ENCODE measurements at regions not wholly inside any gene's neighbourhood (a gene's known extent, or its start where the extent isn't known, plus 50 kb on each side); places are given as distances from the start of the nearest gene placed in this dataset.

DNA sequence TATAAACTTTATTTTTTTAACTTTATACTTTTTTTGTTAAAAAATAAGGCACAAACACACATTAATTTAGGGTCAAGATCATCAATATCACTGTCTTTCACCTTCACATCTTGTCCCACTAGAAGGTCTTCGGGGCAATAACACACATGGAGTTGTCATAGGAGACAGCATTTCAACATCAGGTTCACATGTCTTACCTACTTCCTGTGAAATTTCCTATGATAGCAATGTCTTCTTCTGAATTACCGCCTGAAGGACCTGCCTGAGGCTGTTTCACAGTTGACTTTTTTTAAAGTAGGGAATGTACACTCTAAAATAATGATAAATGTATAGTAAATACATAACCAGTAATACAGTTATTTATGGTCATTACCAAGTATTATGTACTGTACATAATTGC, 559.4 kb downstream of the PLPP3 start:
- Mint-ChIP-seq H3K27me3 (ENCODE audit: low read depth) (no peaks in the 10 kb centered on the region; the same call in 1 of the 2 replicates), H3K27ac (no peak overlapping the region), H3K4me3 (no peak overlapping the region), H3K9me3 (peaks cover 25% of the 10 kb centered on the region), H3K36me3 (no peaks in the 10 kb centered on the region), H3K4me1 (no peaks in the 10 kb centered on the region)
- CTCF ChIA-PET = no interaction called here
- TF ChIP-seq, protein P1, sequence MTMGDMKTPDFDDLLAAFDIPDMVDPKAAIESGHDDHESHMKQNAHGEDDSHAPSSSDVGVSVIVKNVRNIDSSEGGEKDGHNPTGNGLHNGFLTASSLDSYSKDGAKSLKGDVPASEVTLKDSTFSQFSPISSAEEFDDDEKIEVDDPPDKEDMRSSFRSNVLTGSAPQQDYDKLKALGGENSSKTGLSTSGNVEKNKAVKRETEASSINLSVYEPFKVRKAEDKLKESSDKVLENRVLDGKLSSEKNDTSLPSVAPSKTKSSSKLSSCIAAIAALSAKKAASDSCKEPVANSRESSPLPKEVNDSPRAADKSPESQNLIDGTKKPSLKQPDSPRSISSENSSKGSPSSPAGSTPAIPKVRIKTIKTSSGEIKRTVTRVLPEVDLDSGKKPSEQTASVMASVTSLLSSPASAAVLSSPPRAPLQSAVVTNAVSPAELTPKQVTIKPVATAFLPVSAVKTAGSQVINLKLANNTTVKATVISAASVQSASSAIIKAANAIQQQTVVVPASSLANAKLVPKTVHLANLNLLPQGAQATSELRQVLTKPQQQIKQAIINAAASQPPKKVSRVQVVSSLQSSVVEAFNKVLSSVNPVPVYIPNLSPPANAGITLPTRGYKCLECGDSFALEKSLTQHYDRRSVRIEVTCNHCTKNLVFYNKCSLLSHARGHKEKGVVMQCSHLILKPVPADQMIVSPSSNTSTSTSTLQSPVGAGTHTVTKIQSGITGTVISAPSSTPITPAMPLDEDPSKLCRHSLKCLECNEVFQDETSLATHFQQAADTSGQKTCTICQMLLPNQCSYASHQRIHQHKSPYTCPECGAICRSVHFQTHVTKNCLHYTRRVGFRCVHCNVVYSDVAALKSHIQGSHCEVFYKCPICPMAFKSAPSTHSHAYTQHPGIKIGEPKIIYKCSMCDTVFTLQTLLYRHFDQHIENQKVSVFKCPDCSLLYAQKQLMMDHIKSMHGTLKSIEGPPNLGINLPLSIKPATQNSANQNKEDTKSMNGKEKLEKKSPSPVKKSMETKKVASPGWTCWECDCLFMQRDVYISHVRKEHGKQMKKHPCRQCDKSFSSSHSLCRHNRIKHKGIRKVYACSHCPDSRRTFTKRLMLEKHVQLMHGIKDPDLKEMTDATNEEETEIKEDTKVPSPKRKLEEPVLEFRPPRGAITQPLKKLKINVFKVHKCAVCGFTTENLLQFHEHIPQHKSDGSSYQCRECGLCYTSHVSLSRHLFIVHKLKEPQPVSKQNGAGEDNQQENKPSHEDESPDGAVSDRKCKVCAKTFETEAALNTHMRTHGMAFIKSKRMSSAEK (CRISPR knock-in tag; IDR thresholded peaks at IDR 0.05; ENCODE audit: borderline replicate concordance) = no peak
- no peak for TF ChIP-seq ZNF396 (CRISPR knock-in tag; IDR thresholded peaks at IDR 0.05; ENCODE audit: borderline replicate concordance)
- no peak for TF ChIP-seq ZNF219 (CRISPR knock-in tag; IDR thresholded peaks at IDR 0.05; ENCODE audit: borderline replicate concordance)
- no peak for TF ChIP-seq JUN (CRISPR knock-in tag; IDR thresholded peaks at IDR 0.05)
- TF ChIP-seq, protein P2, sequence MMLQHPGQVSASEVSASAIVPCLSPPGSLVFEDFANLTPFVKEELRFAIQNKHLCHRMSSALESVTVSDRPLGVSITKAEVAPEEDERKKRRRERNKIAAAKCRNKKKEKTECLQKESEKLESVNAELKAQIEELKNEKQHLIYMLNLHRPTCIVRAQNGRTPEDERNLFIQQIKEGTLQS (CRISPR knock-in tag; conservative IDR thresholded peaks at IDR 0.05) = no peak
- POLR2A ChIA-PET = no interaction called here
- ATAC-seq (no peak), DNase-seq (ENCODE audit: low spot score) (no peak)

DNA sequence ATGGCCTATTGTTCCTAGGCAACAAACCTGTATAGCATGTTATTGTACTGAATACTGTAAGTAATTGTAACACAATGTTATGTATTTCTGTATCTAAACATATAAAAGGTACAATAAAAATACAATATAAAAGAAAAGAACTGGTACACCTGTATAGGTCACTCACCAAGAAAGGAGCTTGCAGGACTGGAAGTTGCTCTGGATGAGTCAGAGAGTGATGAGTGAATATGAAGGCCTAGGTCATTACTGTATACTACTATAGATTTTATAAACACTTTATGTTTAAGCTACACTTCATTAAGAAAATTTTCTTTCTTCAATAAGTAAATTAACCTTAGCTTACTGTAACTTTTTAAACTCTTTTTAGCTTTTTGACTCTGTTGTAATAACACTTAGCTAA, 559.9 kb downstream of the PLPP3 start:
- Mint-ChIP-seq H3K9me3 (peaks cover 26% of the 10 kb centered on the region), H3K27me3 (ENCODE audit: low read depth) (no peaks in the 10 kb centered on the region; the same call in 1 of the 2 replicates), H3K4me1 (no peaks in the 10 kb centered on the region), H3K36me3 (no peaks in the 10 kb centered on the region), H3K4me3 (no peak overlapping the region), H3K27ac (no peak overlapping the region)
- ChIA-PET CTCF (no interaction called here), POLR2A (no interaction called here)
- no peak for ATAC-seq
- no peak for TF ChIP-seq NR2C2 (CRISPR knock-in tag; IDR thresholded peaks at IDR 0.05)
- TF ChIP-seq GABPB1 (CRISPR knock-in tag; IDR thresholded peaks at IDR 0.05) = no peak
- TF ChIP-seq, protein P3, sequence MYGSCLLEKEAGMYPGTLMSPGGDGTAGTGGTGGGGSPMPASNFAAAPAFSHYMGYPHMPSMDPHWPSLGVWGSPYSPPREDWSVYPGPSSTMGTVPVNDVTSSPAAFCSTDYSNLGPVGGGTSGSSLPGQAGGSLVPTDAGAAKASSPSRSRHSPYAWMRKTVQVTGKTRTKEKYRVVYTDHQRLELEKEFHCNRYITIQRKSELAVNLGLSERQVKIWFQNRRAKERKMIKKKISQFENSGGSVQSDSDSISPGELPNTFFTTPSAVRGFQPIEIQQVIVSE (CRISPR knock-in tag; IDR thresholded peaks at IDR 0.05; ENCODE audit: borderline replicate concordance) = no peak
- no peak for TF ChIP-seq ZNF219 (CRISPR knock-in tag; IDR thresholded peaks at IDR 0.05; ENCODE audit: borderline replicate concordance)
- TF ChIP-seq, protein P4, sequence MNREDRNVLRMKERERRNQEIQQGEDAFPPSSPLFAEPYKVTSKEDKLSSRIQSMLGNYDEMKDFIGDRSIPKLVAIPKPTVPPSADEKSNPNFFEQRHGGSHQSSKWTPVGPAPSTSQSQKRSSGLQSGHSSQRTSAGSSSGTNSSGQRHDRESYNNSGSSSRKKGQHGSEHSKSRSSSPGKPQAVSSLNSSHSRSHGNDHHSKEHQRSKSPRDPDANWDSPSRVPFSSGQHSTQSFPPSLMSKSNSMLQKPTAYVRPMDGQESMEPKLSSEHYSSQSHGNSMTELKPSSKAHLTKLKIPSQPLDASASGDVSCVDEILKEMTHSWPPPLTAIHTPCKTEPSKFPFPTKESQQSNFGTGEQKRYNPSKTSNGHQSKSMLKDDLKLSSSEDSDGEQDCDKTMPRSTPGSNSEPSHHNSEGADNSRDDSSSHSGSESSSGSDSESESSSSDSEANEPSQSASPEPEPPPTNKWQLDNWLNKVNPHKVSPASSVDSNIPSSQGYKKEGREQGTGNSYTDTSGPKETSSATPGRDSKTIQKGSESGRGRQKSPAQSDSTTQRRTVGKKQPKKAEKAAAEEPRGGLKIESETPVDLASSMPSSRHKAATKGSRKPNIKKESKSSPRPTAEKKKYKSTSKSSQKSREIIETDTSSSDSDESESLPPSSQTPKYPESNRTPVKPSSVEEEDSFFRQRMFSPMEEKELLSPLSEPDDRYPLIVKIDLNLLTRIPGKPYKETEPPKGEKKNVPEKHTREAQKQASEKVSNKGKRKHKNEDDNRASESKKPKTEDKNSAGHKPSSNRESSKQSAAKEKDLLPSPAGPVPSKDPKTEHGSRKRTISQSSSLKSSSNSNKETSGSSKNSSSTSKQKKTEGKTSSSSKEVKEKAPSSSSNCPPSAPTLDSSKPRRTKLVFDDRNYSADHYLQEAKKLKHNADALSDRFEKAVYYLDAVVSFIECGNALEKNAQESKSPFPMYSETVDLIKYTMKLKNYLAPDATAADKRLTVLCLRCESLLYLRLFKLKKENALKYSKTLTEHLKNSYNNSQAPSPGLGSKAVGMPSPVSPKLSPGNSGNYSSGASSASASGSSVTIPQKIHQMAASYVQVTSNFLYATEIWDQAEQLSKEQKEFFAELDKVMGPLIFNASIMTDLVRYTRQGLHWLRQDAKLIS (CRISPR knock-in tag; IDR thresholded peaks at IDR 0.05; ENCODE audit: borderline replicate concordance) = no peak
- no peak for TF ChIP-seq TEAD1 (CRISPR knock-in tag; IDR thresholded peaks at IDR 0.05)
- no peak for TF ChIP-seq ESRRA (CRISPR knock-in tag; IDR thresholded peaks at IDR 0.05; ENCODE audit: borderline replicate concordance)
- TF ChIP-seq, protein P5, sequence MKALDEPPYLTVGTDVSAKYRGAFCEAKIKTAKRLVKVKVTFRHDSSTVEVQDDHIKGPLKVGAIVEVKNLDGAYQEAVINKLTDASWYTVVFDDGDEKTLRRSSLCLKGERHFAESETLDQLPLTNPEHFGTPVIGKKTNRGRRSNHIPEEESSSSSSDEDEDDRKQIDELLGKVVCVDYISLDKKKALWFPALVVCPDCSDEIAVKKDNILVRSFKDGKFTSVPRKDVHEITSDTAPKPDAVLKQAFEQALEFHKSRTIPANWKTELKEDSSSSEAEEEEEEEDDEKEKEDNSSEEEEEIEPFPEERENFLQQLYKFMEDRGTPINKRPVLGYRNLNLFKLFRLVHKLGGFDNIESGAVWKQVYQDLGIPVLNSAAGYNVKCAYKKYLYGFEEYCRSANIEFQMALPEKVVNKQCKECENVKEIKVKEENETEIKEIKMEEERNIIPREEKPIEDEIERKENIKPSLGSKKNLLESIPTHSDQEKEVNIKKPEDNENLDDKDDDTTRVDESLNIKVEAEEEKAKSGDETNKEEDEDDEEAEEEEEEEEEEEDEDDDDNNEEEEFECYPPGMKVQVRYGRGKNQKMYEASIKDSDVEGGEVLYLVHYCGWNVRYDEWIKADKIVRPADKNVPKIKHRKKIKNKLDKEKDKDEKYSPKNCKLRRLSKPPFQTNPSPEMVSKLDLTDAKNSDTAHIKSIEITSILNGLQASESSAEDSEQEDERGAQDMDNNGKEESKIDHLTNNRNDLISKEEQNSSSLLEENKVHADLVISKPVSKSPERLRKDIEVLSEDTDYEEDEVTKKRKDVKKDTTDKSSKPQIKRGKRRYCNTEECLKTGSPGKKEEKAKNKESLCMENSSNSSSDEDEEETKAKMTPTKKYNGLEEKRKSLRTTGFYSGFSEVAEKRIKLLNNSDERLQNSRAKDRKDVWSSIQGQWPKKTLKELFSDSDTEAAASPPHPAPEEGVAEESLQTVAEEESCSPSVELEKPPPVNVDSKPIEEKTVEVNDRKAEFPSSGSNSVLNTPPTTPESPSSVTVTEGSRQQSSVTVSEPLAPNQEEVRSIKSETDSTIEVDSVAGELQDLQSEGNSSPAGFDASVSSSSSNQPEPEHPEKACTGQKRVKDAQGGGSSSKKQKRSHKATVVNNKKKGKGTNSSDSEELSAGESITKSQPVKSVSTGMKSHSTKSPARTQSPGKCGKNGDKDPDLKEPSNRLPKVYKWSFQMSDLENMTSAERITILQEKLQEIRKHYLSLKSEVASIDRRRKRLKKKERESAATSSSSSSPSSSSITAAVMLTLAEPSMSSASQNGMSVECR (CRISPR knock-in tag; IDR thresholded peaks at IDR 0.05; ENCODE audit: borderline replicate concordance) = no peak
- no peak for TF ChIP-seq OVOL2 (CRISPR knock-in tag; IDR thresholded peaks at IDR 0.05; ENCODE audit: borderline replicate concordance)
- DNase-seq (ENCODE audit: low spot score) = no peak
